A673 (cell line): ENCODE measurements at regions not wholly inside any gene's neighbourhood (a gene's known extent, or its start where the extent isn't known, plus 50 kb on each side); places are given as distances from the start of the nearest gene placed in this dataset.

Experiments used
- BruUV-seq: library from RNA; stranded (reverse); fragments of 400-500 nt; replicated peaks from 2 replicates; lab custom pipeline; 2021; lab: Mats Ljungman, UMichigan
- CTCF ChIA-PET: fragments of 300-600 bp; sonication (Branson Sonifier 250); formaldehyde crosslinking; loops from one replicate; lab custom pipeline; 2022; ENCODE audit warnings: antibody characterized with exemption; lab: Charles Lee
- POLR2A ChIA-PET: fragments of 300-600 bp; sonication (Branson Sonifier 250); formaldehyde crosslinking; loops from one replicate; lab custom pipeline; 2022; ENCODE audit warnings: antibody characterized with exemption; ENCODE audit not compliant: low non-redundant PET; lab: Charles Lee
- DNase-seq: peaks from one replicate; pipeline ENCODE4 v3.0.0-alpha.2; 2015; ENCODE audit warnings: low spot score
- H3K27ac ChIP-seq: fragments of 200-600 bp; sonication (generic); 2 replicates; pipeline ENCODE4 v1.5.1; 2016; ENCODE audit warnings: mixed run types, low read depth, mild to moderate bottlenecking, mixed read lengths, antibody characterized with exemption, low read length; ENCODE audit not compliant: poor library complexity, severe bottlenecking
- H3K27me3 ChIP-seq: fragments of 200-600 bp; sonication (generic); replicated peaks from 2 replicates; pipeline ENCODE4 v1.6.1; 2017; ENCODE audit warnings: mixed run types, low read depth, mild to moderate bottlenecking, mixed read lengths, antibody characterized with exemption, low read length; ENCODE audit not compliant: insufficient read depth, poor library complexity
- H3K36me3 ChIP-seq: fragments of 200-600 bp; sonication (generic); 2 replicates; pipeline ENCODE4 v1.6.1; 2016; ENCODE audit warnings: mixed run types, mild to moderate bottlenecking, mixed read lengths, antibody characterized with exemption, low read length; ENCODE audit not compliant: insufficient read depth, poor library complexity, severe bottlenecking
- H3K4me1 ChIP-seq: fragments of 200-600 bp; sonication (generic); 2 replicates; pipeline ENCODE4 v1.6.1; 2017; ENCODE audit warnings: mixed run types, mild to moderate bottlenecking, mixed read lengths, antibody characterized with exemption, low read length; ENCODE audit not compliant: insufficient read depth, poor library complexity, severe bottlenecking
- H3K4me3 ChIP-seq: fragments of 200-600 bp; sonication (generic); 2 replicates; pipeline ENCODE4 v1.5.1; 2016; ENCODE audit warnings: low read depth, mixed run types, mild to moderate bottlenecking, mixed read lengths, low read length; ENCODE audit not compliant: poor library complexity, severe bottlenecking
- H3K9me3 ChIP-seq: fragments of 200-600 bp; sonication (generic); 2 replicates; pipeline ENCODE4 v1.6.1; 2016; ENCODE audit warnings: mixed run types, low read depth, mild to moderate bottlenecking, mixed read lengths, antibody characterized with exemption, low read length; ENCODE audit not compliant: poor library complexity, severe bottlenecking
- CTCF ChIP-seq: fragments of 300-800, 200-600 bp; sonication (generic); conservative IDR thresholded peaks from 2 replicates; pipeline ENCODE4 v1.5.1; 2017; ENCODE audit warnings: low read depth, mild to moderate bottlenecking, antibody characterized with exemption, low read length, moderate library complexity, mixed read lengths
- EZH2 ChIP-seq: fragments of 200-600 bp; sonication (generic); IDR thresholded peaks from 2 replicates; pipeline ENCODE4 v1.6.1; 2017; ENCODE audit warnings: borderline replicate concordance, low read depth, mild to moderate bottlenecking, mixed read lengths, antibody characterized with exemption, low read length; ENCODE audit not compliant: poor library complexity, severe bottlenecking
- intact Hi-C: fragments of 100-400 bp; cut with micrococcal nuclease; formaldehyde crosslinking; loops from one replicate; pipeline ENCODE4 v1.10.0; 2022; ENCODE audit not compliant: unreplicated experiment

GRCh38 chr16:14373896-14374295 lies 256.2 kb downstream of the PARN start:
- BruUV-seq, result no TSS peak
- H3K27ac ChIP-seq, result no peak overlapping the region
- no peaks in the 10 kb centered on the region for H3K36me3 ChIP-seq
- intact Hi-C loops, result no loop called here
- no peaks in the 10 kb centered on the region for H3K4me1 ChIP-seq
- H3K27me3 ChIP-seq, result no peaks in the 10 kb centered on the region
- no peak for DNase-seq
- CTCF ChIA-PET, result no interaction called here
- TF ChIP-seq CTCF (no peak), EZH2 (no peak)
- no peaks in the 10 kb centered on the region for H3K9me3 ChIP-seq
- no peak overlapping the region for H3K4me3 ChIP-seq
- POLR2A ChIA-PET, result no interaction called here

GRCh38 chr16:14373406-14373805 lies 256.7 kb downstream of the PARN start:
- Histone ChIP-seq H3K36me3 (no peaks in the 10 kb centered on the region), H3K27ac (no peak overlapping the region), H3K27me3 (no peaks in the 10 kb centered on the region), H3K9me3 (no peaks in the 10 kb centered on the region), H3K4me3 (no peak overlapping the region), H3K4me1 (no peaks in the 10 kb centered on the region)
- DNase-seq, result no peak
- no TSS peak for BruUV-seq
- intact Hi-C loops, result no loop called here
- no peak for TF ChIP-seq CTCF
- no peak for TF ChIP-seq EZH2
- ChIA-PET POLR2A (no interaction called here), CTCF (no interaction called here)

- no peaks in the 10 kb centered on the region for H3K36me3 ChIP-seq
- no peaks in the 10 kb centered on the region for H3K27me3 ChIP-seq
- no peak for DNase-seq
- no peaks in the 10 kb centered on the region for H3K4me1 ChIP-seq
- TF ChIP-seq EZH2, result no peak
- no peak for TF ChIP-seq CTCF
- H3K9me3 ChIP-seq, result no peaks in the 10 kb centered on the region
- ChIA-PET CTCF (no interaction called here), POLR2A (no interaction called here)
- H3K4me3 ChIP-seq, result no peak overlapping the region
- intact Hi-C loops, result no loop called here
- BruUV-seq, result no TSS peak
- no peak overlapping the region for H3K27ac ChIP-seq
Observed at GRCh38 chr16:14372471-14372870, 257.6 kb downstream of the PARN start.
